NCI-H1417 (cell line): ENCODE measurements at regions not wholly inside any gene's neighbourhood (a gene's known extent, or its start where the extent isn't known, plus 50 kb on each side); places are given as distances from the start of the nearest gene placed in this dataset.

ENCODE experiments used
- DNase-seq, 3 experiments: peaks; one replicate each; lab custom pipeline; 2025; lab: John Stamatoyannopoulos, UW

GRCh38 chr5:56459394-56460194 lies 226.5 kb upstream of the ANKRD55 start:
- no peak for DNase-seq

DNA sequence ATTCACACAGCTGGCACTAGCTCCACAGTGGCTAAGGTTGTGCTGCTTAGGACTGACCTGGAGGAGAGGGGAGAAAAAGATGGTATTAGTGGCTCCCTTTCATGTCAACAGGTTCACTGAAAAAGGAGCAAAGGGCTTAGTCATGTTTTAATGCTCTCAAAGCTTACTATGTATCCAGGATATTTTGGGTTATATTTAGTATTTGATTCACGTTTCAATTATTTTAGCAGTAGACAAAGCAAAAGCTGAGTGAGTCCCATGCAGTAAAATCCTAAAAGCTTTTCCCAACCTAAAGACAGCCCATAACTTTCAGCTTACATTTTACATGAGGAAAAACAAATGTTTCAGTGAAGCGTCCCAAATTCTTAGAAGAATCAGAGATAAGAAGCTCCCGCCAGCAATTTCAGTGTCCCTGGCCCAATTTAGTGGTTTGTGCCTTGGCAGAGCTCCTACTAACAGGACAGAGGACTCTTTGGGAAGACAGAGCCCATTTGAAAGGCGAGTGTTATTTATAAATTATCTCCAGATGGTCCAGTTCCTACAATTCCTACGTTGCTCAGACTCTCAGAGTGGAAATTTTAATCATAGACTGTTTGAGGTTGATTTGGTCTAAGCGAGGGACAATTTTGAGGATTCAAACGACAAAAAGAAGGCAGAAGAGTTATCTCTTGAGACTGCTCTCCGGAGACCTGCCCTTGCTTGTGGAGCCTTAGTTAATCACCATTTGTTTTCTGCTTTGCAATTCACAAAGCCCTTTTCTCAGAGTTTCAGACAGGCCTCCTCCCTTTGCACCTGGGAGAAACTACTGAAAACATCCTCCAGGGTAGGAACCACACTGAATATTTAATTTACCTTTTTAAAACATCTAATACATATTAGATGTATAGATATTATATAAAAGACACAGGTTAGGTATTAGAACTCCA lies 225.0 kb upstream of the ANKRD55 start:
- no peak for DNase-seq

GRCh38 chr5:56456002-56456401 lies 222.9 kb upstream of the ANKRD55 start:
- DNase-seq, result no peak

- DNase-seq, result no peak
Observed at GRCh38 chr5:56455417-56455816, 222.3 kb upstream of the ANKRD55 start.

DNA sequence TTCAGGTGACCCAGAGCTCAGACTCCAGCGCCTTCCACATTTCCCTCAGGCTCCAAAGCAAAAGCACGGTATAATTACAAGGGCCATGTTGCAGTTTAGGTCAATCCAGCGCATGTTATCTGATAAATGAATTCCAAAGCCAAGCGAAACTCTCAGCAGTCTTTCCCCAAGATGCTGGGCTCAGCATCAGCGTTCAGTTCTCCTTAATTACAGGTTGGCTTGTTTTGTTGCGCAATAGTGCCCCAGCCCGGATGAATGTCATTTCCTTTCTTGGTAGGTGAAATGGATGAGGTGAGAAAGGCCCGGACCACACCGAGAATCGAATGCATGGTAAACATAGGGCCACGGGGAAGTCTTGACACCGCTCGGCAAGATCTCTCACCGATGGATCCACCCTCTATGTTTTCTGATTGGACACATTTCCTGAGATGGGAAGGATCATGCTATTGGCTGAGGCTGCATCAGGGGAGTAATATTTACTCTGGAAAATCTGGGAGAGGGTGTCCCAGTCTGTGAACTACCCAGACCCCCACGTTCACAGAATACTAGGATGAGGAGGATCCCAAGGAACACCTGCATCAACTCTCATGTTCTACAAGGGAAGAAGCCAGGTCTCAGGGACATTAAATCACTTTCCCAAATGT lies 221.2 kb upstream of the ANKRD55 start:
- peak in 2 of 3 experiments; percentile 5 to 6 for DNase-seq

- no peak for DNase-seq
Observed at GRCh38 chr5:56451742-56452141, 218.6 kb upstream of the ANKRD55 start.

DNA sequence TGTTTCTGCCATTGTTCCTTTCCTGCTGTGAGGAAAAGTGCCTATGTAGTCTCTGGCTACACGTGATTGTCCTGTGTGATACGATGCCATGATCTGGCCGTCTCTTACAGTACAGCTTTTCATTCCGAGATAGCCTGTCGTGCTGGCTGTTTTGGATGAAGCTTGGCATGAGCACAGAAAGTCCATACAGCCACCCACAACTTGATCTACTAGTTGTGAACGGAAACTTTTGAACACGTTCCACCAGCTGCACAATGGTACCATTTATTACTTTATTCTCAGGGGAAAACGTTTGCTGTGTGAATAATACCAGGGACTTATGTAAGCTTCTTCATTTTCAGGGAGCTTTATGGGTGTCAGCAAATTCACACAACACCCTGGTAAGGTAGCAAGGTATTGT lies 217.6 kb upstream of the ANKRD55 start:
- DNase-seq, result no peak

- no peak for DNase-seq
Observed at GRCh38 chr5:56449071-56449640, 216.0 kb upstream of the ANKRD55 start.

- no peak for DNase-seq
Observed at GRCh38 chr5:56447656-56448055, 214.5 kb upstream of the ANKRD55 start.

GRCh38 chr5:56447232-56447631 lies 214.1 kb upstream of the ANKRD55 start:
- no peak for DNase-seq

DNA sequence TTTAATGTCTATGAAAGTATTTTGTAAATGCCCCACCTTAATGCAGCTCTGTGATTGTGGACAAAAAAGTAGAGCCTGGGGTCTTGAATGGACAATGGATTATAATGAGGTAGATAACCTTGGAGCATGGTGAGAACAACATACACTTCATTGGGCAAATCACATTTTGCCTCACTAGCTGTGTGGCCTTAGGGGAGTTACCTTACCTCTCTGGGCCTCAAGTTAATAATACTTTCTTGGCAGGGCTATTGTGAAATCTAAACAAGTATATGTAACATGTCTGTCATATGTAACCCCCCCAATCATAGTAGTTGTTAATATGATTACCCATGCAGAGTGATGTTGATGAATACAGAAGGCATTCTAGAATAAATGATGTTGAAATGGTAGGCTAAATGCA lies 213.6 kb upstream of the ANKRD55 start:
- no peak for DNase-seq

DNA sequence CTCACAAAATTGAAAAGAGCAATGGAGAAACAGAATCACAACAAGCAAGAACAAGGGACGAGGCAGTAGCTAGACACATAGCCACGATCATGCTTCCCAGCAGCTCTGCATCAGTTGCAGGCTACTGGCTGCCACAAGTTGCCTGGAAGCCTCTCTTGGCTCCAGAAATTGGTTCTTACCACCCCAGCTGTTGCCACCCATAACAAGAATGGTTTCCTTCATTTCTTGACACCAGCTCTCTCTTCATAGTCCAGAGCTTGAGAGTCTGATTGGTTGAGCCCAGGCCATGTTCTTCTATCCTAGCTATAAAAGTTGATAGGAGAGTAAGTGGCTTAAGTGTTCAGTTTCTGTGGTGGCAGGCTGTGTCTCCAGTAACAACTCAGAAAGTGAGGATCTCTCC lies 210.7 kb upstream of the ANKRD55 start:
- no peak for DNase-seq

- DNase-seq, result no peak
Observed at GRCh38 chr5:56440871-56441740, 208.0 kb upstream of the ANKRD55 start.

DNA sequence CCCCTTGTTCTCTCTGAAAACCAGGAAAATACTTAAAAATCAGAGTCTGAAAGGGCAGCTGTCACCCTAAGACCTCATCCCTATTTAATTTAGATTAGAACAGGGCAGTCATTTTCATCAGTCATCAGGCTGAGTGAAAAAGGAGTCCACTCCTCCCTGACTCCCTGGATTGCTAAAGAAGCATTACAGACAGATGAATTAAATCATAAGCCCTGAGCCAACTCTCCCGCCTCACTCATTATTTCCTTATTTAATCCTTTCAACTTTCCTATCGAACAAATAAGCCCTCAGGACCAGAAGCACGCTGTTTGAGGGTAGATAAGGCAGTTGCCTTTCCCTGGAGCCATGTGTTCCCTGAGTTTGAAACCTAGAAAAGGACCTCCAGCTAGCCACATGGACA lies 201.9 kb upstream of the ANKRD55 start:
- no peak for DNase-seq

GRCh38 chr5:56433039-56433617 lies 200.0 kb upstream of the ANKRD55 start:
- DNase-seq, result no peak

DNA sequence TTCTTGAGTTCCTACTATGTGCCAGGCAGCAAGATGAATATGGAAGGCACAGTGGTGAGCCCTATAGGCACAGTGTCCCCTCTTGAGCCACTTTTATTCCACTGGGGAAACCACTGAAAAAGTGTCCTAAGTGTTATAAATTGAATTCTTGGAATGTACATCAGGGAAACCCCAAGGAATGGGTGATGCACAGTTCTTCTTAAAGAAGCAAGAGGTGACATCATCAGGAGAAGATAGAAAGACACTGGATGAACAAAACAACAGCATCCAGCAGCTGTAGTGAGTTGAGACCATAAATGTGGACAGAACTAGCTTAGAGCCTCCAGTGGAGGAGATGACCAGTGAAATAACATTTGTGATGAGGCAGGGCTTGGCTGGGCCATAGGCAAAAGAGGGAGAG lies 199.2 kb upstream of the ANKRD55 start:
- DNase-seq, result no peak

- DNase-seq, result no peak
Observed at GRCh38 chr5:56430422-56430821, 197.3 kb upstream of the ANKRD55 start.

GRCh38 chr5:56429110-56429561 lies 196.0 kb upstream of the ANKRD55 start:
- DNase-seq, result peak in 2 of 3 experiments; percentile 5 to 49

- no peak for DNase-seq
Observed at GRCh38 chr5:56426693-56427092, 193.6 kb upstream of the ANKRD55 start.

- no peak for DNase-seq
Observed at GRCh38 chr5:56422076-56422762, 189.1 kb upstream of the ANKRD55 start.
